LNCAP (cell line): ENCODE measurements at regions not wholly inside any gene's neighbourhood (a gene's known extent, or its start where the extent isn't known, plus 50 kb on each side); places are given as distances from the start of the nearest gene placed in this dataset.

ENCODE experiments used
- TF ChIP-seq, protein P1 (sequence below): fragments of 450-650 bp; IDR thresholded peaks from 2 replicates; pipeline ENCODE4 v1.5.1; 2017; ENCODE audit warnings: mild to moderate bottlenecking

DNA sequence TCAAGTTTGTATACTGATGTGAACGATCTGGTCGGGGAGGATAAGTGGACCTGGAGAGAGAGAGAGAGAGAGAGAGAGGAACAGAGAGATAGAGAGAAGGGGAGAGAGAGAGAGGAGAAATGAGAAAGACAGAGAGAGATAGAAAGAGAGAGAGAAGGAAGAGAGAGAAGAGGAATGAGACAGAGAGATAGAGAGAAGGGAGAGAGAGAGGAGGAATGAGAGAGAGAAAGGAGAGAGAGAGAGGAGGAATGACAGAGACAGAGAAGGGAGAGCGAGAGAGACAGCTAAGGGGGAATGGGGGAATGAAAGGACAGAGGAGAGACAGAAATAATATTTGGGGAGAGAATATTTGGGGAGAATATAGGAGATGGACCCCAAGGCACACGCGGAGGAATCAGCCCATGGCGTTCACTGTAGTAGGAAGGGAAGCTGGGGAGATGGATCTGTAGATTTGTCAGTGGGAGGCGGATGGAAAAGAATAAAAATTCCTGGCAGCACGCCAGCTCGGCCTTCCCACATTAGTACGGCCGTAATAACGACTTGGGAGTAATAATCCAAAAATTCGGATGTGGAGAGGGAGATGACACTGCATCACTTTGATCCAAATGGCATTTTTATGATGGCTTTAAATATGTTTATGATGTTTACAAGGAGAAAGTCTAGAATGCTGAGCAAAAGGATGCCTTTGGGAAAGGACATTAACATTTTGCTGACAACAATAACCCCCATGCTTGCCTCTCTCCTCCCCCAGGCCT lies 159.8 kb upstream of the KCNJ6 start:
- TF ChIP-seq, protein P1, sequence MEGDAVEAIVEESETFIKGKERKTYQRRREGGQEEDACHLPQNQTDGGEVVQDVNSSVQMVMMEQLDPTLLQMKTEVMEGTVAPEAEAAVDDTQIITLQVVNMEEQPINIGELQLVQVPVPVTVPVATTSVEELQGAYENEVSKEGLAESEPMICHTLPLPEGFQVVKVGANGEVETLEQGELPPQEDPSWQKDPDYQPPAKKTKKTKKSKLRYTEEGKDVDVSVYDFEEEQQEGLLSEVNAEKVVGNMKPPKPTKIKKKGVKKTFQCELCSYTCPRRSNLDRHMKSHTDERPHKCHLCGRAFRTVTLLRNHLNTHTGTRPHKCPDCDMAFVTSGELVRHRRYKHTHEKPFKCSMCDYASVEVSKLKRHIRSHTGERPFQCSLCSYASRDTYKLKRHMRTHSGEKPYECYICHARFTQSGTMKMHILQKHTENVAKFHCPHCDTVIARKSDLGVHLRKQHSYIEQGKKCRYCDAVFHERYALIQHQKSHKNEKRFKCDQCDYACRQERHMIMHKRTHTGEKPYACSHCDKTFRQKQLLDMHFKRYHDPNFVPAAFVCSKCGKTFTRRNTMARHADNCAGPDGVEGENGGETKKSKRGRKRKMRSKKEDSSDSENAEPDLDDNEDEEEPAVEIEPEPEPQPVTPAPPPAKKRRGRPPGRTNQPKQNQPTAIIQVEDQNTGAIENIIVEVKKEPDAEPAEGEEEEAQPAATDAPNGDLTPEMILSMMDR: no peak

- TF ChIP-seq, protein P1: no peak
These were observed 161.3 kb upstream of the KCNJ6 start for GRCh38 chr21:38077569-38077968.

GRCh38 chr21:38080888-38081287 lies 164.6 kb upstream of the KCNJ6 start:
- TF ChIP-seq, protein P1: no peak

GRCh38 chr21:38081708-38082107 lies 165.5 kb upstream of the KCNJ6 start:
- TF ChIP-seq, protein P1: no peak

DNA sequence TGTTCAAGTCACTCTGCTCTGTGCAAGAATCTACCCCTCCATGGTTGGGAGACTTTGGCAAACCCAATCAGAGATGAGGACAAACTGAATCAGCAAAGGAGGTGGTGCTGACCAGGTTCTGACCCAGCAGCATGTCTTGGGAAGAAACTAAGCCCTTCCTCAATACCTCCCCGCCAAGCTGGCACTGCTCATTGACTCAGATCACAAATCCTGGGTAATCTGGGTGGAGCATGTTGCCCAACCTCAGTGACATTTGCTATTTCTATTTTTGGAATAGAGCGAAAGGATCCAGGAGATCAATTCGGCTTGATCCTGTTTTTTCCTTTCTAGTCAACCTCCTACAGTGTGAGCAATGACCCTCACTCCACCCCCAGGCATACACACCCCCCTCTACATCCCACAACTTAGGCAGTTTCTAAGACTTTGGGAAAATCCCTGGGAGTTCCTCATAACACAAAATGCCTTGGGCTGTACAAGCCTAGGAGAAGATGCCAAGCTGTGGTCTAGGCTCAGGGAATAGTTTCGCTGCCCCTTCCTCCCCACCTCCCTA lies 166.8 kb upstream of the KCNJ6 start:
- TF ChIP-seq, protein P1: no peak

- TF ChIP-seq, protein P1: no peak
These were observed 167.3 kb upstream of the KCNJ6 start for GRCh38 chr21:38083535-38083934.

GRCh38 chr21:38086580-38086979 lies 170.2 kb upstream of the KCNJ15 start:
- TF ChIP-seq, protein P1: no peak
